ENCODE measurements at regions not wholly inside any gene's neighbourhood (a gene's known extent, or its start where the extent isn't known, plus 50 kb on each side); places are given as distances from the start of the nearest gene placed in this dataset.

DNA sequence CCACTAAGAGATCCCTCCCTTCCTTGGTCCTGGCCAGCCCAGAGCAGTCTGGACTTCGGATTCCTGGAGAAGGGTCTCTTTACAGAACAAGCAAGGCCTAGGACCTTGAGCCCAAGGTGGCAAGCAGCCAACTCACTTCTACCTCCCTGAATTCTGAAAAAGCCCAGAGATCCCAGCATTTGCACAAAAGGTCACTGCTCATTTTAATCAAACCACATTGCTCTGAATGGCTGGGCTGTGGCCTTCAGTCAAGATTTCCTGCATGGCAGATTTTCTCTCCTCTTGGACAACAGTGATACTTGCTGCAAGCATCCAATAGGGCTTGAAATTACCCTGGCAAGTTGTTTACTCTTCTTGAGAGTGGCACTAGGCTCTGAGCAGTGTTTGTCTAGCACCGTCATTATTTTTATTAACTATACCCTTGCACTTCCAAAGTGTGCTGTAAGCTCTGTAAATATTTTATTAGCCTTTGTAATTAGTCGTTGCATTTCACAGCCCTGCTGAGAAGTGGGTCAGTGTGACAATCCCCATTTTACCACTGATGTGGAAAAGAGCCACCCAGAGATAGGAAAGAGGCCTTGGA, 274.7 kb upstream of the CTNNB1 start:
- DNase-seq, result peak; percentile 29 to 56 (median 32)

DNA sequence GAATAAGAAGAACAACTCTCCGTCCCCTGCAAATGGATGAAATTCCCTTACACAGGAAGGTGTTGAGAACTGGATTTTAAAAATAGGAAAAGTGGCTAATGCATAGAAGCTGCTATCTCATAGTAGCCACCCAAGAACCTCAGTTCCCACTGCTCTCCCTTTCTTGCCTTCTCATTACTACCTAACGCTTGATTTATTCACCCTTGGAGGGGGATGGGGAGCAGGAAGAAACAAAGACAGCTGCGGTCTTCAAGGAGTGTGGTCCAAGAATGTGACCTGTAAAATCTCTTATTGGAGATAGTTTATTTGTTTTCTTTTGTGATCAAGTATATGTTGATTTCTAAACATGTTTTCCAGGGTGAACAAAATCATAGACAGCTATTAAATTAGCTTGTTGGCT, 274.1 kb upstream of the CTNNB1 start:
- 46 to 62% methylated on average over 3 of the region's 3 CpGs for WGBS, 2 donors
- TF ChIP-seq, protein P1, sequence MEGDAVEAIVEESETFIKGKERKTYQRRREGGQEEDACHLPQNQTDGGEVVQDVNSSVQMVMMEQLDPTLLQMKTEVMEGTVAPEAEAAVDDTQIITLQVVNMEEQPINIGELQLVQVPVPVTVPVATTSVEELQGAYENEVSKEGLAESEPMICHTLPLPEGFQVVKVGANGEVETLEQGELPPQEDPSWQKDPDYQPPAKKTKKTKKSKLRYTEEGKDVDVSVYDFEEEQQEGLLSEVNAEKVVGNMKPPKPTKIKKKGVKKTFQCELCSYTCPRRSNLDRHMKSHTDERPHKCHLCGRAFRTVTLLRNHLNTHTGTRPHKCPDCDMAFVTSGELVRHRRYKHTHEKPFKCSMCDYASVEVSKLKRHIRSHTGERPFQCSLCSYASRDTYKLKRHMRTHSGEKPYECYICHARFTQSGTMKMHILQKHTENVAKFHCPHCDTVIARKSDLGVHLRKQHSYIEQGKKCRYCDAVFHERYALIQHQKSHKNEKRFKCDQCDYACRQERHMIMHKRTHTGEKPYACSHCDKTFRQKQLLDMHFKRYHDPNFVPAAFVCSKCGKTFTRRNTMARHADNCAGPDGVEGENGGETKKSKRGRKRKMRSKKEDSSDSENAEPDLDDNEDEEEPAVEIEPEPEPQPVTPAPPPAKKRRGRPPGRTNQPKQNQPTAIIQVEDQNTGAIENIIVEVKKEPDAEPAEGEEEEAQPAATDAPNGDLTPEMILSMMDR (IDR thresholded peaks at IDR 0.05; ENCODE audit: control extremely low read depth, extremely low read depth), result no peak
- ATAC-seq (ENCODE audit: insufficient read depth, low FRiP score) (no peak), DNase-seq (no peak)
- no peak overlapping the region for H3K9ac ChIP-seq (ENCODE audit: insufficient read depth in 1 of 2, low read length in 2 of 2)
- no peak overlapping the region for H3K27ac ChIP-seq (ENCODE audit: low read depth in 1 of 2, low read length in 1 of 2)
- no peaks in the 10 kb centered on the region for H3K36me3 ChIP-seq (ENCODE audit: control insufficient read depth in 4 of 4, insufficient read depth in 4 of 4, low read length in 4 of 4)
- H3K9me3 ChIP-seq (ENCODE audit: control insufficient read depth in 4 of 4, insufficient read depth in 3 of 4, low read length in 3 of 4), result no peaks in the 10 kb centered on the region
- no peak overlapping the region for H3K4me3 ChIP-seq
- no peaks in the 10 kb centered on the region for H3K27me3 ChIP-seq (ENCODE audit: control insufficient read depth in 3 of 3, insufficient read depth in 3 of 3, low read length in 2 of 3)
- peaks cover 0 to 12% (median 0%) of the 10 kb centered on the region in 5 donors for H3K4me1 ChIP-seq (ENCODE audit: control insufficient read depth in 5 of 5, insufficient read depth in 5 of 5, low read length in 5 of 5)

More for the DNA sequence above, 274.7 kb upstream of the CTNNB1 start:
- Histone ChIP-seq H3K9ac (ENCODE audit: insufficient read depth in 1 of 2, low read length in 2 of 2) (no peak overlapping the region), H3K4me1 (ENCODE audit: control insufficient read depth in 5 of 5, insufficient read depth in 5 of 5, low read length in 5 of 5) (peaks cover 0 to 9% (median 0%) of the 10 kb centered on the region in 5 donors), H3K4me3 (no peak overlapping the region), H3K27me3 (ENCODE audit: control insufficient read depth in 3 of 3, insufficient read depth in 3 of 3, low read length in 2 of 3) (no peaks in the 10 kb centered on the region), H3K36me3 (ENCODE audit: control insufficient read depth in 4 of 4, insufficient read depth in 4 of 4, low read length in 4 of 4) (no peaks in the 10 kb centered on the region), H3K27ac (ENCODE audit: low read depth in 1 of 2, low read length in 1 of 2) (peak overlapping the region in 1 of 2 donors; percentile 50), H3K9me3 (ENCODE audit: control insufficient read depth in 4 of 4, insufficient read depth in 3 of 4, low read length in 3 of 4) (no peaks in the 10 kb centered on the region)
- TF ChIP-seq, protein P1 (IDR thresholded peaks at IDR 0.05; ENCODE audit: control extremely low read depth, extremely low read depth), result no peak
- peak; percentile 78 for ATAC-seq (ENCODE audit: insufficient read depth, low FRiP score)
- 59 to 71% methylated on average over 3 of the region's 3 CpGs for WGBS, 2 donors

DNA sequence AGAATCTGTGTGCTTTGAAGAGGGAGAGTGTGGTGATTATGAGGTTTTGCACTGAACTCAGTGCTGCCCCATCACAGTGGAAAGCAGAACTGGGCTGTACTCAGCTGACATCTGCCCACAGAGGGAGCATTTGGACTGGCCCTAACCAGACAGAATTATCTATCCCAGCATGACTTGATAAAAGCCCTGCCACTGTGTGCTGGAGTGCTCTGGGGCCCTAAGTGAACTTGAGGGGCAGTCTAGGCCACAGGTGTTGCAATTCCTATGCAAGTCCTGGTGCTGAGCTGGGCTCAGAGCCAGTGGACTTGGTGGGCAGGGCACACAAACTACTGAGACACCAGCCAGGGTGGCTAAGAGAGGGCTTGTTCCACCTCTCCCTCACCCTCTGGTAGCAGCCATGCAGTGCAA, 269.2 kb upstream of the CTNNB1 start:
- H3K4me1 ChIP-seq (ENCODE audit: control insufficient read depth in 5 of 5, insufficient read depth in 5 of 5, low read length in 5 of 5), result peaks cover 0 to 13% (median 0%) of the 10 kb centered on the region in 5 donors
- no peaks in the 10 kb centered on the region for H3K36me3 ChIP-seq (ENCODE audit: control insufficient read depth in 4 of 4, insufficient read depth in 4 of 4, low read length in 4 of 4)
- no peaks in the 10 kb centered on the region for H3K27me3 ChIP-seq (ENCODE audit: control insufficient read depth in 3 of 3, insufficient read depth in 3 of 3, low read length in 2 of 3)
- DNase-seq (peak in 1 of 3 donors; percentile 18), ATAC-seq (ENCODE audit: insufficient read depth, low FRiP score) (peak; percentile 59)
- H3K9me3 ChIP-seq (ENCODE audit: control insufficient read depth in 4 of 4, insufficient read depth in 3 of 4, low read length in 3 of 4), result peaks cover 0 to 8% (median 0%) of the 10 kb centered on the region in 4 donors
- TF ChIP-seq, protein P1 (IDR thresholded peaks at IDR 0.05; ENCODE audit: control extremely low read depth, extremely low read depth), result no peak
- H3K9ac ChIP-seq (ENCODE audit: insufficient read depth in 1 of 2, low read length in 2 of 2), result no peak overlapping the region
- H3K4me3 ChIP-seq, result no peak overlapping the region
- no peak overlapping the region for H3K27ac ChIP-seq (ENCODE audit: low read depth in 1 of 2, low read length in 1 of 2)

DNA sequence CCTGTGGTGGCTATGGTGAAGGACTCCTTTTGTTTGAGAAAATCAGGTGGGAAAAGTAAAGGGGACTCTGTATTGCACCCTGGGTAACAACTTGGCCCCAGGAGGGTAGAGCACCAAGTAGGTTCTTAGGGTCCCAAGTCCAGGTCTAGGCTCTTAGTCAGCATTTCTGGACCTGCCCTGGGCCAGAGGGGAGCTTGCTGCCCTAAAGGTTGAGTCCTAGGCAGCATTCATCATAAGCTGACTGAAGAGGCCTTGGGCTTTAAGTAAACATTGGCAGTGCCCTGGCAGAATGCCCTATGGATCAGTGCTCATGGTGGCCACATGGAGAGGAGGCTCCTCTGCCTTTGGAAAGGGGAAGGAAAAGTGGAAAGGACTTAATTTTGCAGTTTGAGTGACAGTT, 268.5 kb upstream of the CTNNB1 start:
- Histone ChIP-seq H3K27ac (ENCODE audit: low read depth in 1 of 2, low read length in 1 of 2) (no peak overlapping the region), H3K9me3 (ENCODE audit: control insufficient read depth in 4 of 4, insufficient read depth in 3 of 4, low read length in 3 of 4) (peaks cover 0 to 8% (median 0%) of the 10 kb centered on the region in 4 donors), H3K4me1 (ENCODE audit: control insufficient read depth in 5 of 5, insufficient read depth in 5 of 5, low read length in 5 of 5) (peaks cover 0 to 13% (median 0%) of the 10 kb centered on the region in 5 donors), H3K27me3 (ENCODE audit: control insufficient read depth in 3 of 3, insufficient read depth in 3 of 3, low read length in 2 of 3) (no peaks in the 10 kb centered on the region), H3K4me3 (no peak overlapping the region), H3K9ac (ENCODE audit: insufficient read depth in 1 of 2, low read length in 2 of 2) (no peak overlapping the region), H3K36me3 (ENCODE audit: control insufficient read depth in 4 of 4, insufficient read depth in 4 of 4, low read length in 4 of 4) (no peaks in the 10 kb centered on the region)
- DNase-seq, result no peak
- TF ChIP-seq, protein P1 (IDR thresholded peaks at IDR 0.05; ENCODE audit: control extremely low read depth, extremely low read depth), result no peak
- no peak for ATAC-seq (ENCODE audit: insufficient read depth, low FRiP score)

Measured in lung (tissue), 11 donors.